ENCODE measurements at regions not wholly inside any gene's neighbourhood (a gene's known extent, or its start where the extent isn't known, plus 50 kb on each side); places are given as distances from the start of the nearest gene placed in this dataset.
"Not testable (repeated sequence)": the region's sequence is repeated elsewhere in the genome, so short reads cannot be mapped to it uniquely, and the experiment has no call there.

DNA sequence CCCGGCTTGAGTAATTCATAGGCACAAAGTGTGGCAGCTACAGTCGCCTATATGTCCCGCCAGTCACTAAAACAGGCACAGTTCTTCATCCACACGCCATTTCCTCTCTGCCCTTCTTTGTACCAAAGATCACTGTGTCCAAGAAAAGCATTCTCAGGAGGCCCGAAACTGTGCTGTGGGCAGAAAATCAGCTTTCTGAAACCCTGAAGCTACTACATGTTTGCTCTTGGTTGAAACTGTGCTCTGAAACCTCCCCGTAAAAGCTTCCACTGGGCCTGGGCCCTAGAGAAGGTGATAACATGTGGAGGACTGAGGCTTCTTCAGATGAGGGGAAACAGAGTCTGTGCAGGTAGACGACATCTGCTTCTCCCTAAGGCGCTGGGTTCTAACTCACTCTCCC, 75.6 kb upstream of the ID2 start:
- no peaks in the 10 kb centered on the region for H3K9me3 ChIP-seq
- H3K4me3 ChIP-seq: no peak overlapping the region
- H3K36me3 ChIP-seq: no peaks in the 10 kb centered on the region
- H3K27me3 ChIP-seq: no peaks in the 10 kb centered on the region
- intact Hi-C loops (cut with DNase I): no loop called here
- H3K27ac ChIP-seq: no peak overlapping the region
- WGBS, 2 donors: 73 to 92% methylated on average over 4 to 6 of the region's 8 CpGs
- H3K4me1 ChIP-seq: peaks cover 0 to 5% (median 0%) of the 10 kb centered on the region in 3 donors
- DNase-seq: no peak
- TF ChIP-seq, protein P1, sequence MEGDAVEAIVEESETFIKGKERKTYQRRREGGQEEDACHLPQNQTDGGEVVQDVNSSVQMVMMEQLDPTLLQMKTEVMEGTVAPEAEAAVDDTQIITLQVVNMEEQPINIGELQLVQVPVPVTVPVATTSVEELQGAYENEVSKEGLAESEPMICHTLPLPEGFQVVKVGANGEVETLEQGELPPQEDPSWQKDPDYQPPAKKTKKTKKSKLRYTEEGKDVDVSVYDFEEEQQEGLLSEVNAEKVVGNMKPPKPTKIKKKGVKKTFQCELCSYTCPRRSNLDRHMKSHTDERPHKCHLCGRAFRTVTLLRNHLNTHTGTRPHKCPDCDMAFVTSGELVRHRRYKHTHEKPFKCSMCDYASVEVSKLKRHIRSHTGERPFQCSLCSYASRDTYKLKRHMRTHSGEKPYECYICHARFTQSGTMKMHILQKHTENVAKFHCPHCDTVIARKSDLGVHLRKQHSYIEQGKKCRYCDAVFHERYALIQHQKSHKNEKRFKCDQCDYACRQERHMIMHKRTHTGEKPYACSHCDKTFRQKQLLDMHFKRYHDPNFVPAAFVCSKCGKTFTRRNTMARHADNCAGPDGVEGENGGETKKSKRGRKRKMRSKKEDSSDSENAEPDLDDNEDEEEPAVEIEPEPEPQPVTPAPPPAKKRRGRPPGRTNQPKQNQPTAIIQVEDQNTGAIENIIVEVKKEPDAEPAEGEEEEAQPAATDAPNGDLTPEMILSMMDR (IDR thresholded peaks at IDR 0.05): no peak
- TF ChIP-seq POLR2A (IDR thresholded peaks at IDR 0.05): no peak

DNA sequence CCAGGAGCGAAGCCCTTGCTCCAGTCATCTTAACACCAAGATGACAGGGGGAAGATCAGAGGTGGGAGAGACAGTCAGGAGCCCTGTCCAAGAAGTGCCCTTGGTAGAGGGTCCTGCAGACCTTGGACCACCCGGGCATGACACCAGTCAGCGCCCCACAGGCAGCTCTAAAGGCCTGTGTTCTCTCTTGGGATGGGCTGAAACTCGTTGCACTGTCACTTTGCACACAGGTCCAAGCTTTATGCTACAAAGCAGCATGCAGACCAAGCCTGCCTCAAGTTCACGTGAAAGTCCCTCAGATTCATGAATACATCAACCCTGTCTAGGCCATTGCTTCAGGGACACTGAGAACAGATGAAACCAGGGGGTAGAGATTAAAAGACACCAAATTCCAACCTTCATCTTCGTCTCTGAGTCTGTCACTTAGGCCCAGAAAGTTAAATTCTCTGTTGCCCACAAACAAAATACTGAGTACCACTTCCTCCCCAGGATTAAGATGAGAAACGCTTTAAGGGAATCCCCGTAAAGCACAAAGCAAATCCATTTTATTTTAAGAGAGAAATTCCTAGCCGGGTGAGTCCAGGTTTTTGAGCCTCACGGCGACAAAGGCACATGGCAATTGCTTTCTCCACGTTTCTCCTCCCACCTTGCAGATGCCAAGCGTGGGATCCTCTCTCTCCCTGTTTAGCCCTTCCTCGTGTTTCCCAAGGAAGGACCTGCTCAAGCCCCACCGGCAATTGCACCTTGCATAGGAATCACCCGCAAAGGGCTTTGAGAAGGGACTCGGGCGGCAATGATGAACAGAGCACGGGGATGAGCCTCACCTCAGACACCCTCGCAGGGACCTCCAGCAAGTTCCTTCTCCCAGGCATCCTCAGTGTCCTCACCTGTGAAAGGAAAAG, 75.0 kb upstream of the ID2 start:
- no peak overlapping the region for H3K27ac ChIP-seq
- no peak for TF ChIP-seq POLR2A (IDR thresholded peaks at IDR 0.05)
- TF ChIP-seq, protein P1 (IDR thresholded peaks at IDR 0.05): no peak
- WGBS, 2 donors: 80 to 94% methylated on average over 16 of the region's 20 CpGs
- H3K4me3 ChIP-seq: no peak overlapping the region
- no peak for DNase-seq
- intact Hi-C loops (cut with DNase I): no loop called here
- no peaks in the 10 kb centered on the region for H3K9me3 ChIP-seq
- peaks cover 0 to 5% (median 0%) of the 10 kb centered on the region in 3 donors for H3K4me1 ChIP-seq
- H3K36me3 ChIP-seq: no peaks in the 10 kb centered on the region
- peaks cover 0 to 2% (median 0%) of the 10 kb centered on the region in 4 donors for H3K27me3 ChIP-seq

DNA sequence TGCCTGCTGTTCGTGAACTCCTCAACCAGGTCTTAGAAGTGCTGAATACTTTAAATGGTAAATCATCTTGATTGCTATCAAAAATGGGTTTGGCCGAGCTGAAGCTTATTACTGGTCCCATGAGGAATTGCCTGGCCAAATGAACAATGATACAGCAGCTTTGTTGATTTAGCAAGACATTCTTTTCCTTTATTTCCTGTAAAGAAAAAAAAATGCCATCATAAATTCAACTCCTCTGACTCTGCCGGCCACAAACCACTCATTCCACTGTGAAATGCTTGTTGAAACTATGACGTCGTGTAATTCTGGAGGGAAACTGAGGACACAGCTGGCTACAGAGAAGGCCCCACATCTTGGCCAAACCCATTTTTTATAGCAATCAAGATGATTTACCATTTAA, 74.2 kb upstream of the ID2 start:
- TF ChIP-seq, protein P1 (IDR thresholded peaks at IDR 0.05): no peak
- TF ChIP-seq POLR2A (IDR thresholded peaks at IDR 0.05): no peak
- Histone ChIP-seq H3K4me3 (no peak overlapping the region), H3K36me3 (no peaks in the 10 kb centered on the region), H3K27ac (no peak overlapping the region), H3K27me3 (peaks cover 0 to 5% (median 0%) of the 10 kb centered on the region in 4 donors), H3K9me3 (no peaks in the 10 kb centered on the region), H3K4me1 (peaks cover 0 to 5% (median 0%) of the 10 kb centered on the region in 3 donors)
- DNase-seq: no peak
- intact Hi-C loops (cut with DNase I): no loop called here
- WGBS, 2 donors: 52 to 54% methylated on average over 5 of the region's 5 CpGs

DNA sequence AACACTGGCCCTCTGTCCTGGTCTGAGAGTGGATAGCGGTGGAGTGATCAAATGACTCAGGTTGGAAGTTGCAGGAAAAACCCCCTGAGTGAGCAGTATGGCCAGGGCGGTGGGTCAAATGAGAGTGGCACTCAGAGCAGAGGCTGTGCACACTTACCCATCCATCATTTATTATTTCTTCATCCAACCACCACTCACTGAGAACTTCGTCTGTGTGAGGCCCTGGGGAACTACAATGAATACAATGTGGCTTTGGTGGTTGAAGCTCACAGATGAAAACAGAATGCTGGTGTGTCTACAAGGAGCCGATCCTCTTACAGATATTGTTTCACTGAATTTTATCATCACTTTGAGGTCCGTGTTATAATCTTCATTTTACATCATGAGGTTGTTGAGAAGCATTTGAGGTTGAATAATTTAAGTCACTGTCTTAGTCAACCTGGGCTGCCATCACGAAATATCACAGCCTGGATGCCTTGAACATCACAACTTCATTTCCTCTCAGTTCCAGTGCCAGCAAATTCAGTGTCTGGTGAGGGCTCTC, 73.4 kb upstream of the ID2 start:
- Histone ChIP-seq H3K27me3 (peaks cover 0 to 5% (median 0%) of the 10 kb centered on the region in 4 donors), H3K4me1 (peaks cover 0 to 5% (median 0%) of the 10 kb centered on the region in 3 donors), H3K4me3 (no peak overlapping the region), H3K36me3 (no peaks in the 10 kb centered on the region), H3K27ac (no peak overlapping the region), H3K9me3 (no peaks in the 10 kb centered on the region)
- DNase-seq: no peak
- intact Hi-C loops (cut with DNase I): no loop called here
- WGBS, 2 donors: 67 to 80% methylated on average over 6 of the region's 6 CpGs
- TF ChIP-seq POLR2A (IDR thresholded peaks at IDR 0.05): no peak
- TF ChIP-seq, protein P1 (IDR thresholded peaks at IDR 0.05): no peak

DNA sequence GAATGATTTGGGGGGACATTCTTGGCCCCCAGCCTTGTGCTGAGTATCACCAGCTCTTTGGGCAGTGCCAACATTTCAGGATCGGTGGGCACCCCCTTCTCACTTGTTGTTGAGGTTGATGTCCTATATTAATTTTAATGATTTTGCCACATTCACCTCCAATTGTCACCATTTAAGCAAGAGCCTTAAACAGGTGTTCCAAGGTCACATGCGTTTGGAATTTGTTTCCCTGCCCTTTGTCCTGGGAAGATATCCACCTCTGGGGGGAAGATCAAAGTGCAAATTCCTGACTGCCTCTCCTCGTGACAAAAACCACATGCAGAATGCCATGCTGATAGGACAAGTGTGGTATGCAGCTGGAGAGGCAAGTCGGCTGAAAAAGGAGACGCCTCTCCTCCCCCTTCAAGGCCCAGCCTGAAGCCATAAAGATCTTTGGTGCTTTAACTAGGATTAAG, 72.5 kb upstream of the ID2 start:
- TF ChIP-seq, protein P1 (IDR thresholded peaks at IDR 0.05): no peak
- TF ChIP-seq POLR2A (IDR thresholded peaks at IDR 0.05): no peak
- DNase-seq: no peak
- intact Hi-C loops (cut with DNase I): no loop called here
- peaks cover 0 to 5% (median 0%) of the 10 kb centered on the region in 4 donors for H3K27me3 ChIP-seq
- no peak overlapping the region for H3K27ac ChIP-seq
- no peaks in the 10 kb centered on the region for H3K9me3 ChIP-seq
- H3K4me3 ChIP-seq: no peak overlapping the region
- H3K4me1 ChIP-seq: peaks cover 0 to 5% (median 0%) of the 10 kb centered on the region in 3 donors
- 58 to 69% methylated on average over 5 of the region's 5 CpGs for WGBS, 2 donors
- no peaks in the 10 kb centered on the region for H3K36me3 ChIP-seq

DNA sequence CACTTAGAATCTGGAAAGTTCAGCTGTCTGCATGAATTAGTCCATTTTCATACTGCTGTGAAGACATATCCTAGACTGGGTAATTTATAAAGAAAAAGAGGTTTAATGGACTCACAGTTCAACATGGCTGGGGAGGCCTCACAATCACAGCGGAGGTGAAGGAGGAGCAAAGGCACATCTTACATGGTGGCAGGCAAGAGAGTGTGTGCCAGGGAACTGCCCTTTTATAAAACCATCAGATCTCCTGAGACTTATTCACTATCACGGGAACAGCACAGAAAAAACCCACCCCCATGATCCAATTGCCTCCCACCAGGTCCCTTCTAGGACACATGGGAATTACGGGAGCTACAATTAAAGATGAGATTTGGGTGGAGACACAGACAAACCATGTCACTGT, 71.1 kb upstream of the ID2 start:
- H3K27me3 ChIP-seq; H3K36me3 ChIP-seq; H3K4me1 ChIP-seq; H3K9me3 ChIP-seq; H3K4me3 ChIP-seq; DNase-seq; intact Hi-C loops (cut with DNase I); H3K27ac ChIP-seq: not testable (repeated sequence)
- WGBS, 2 donors: 70 to 94% methylated on average over 3 of the region's 3 CpGs
